Neural progenitor cell (in vitro differentiated cells): ENCODE measurements at regions not wholly inside any gene's neighbourhood (a gene's known extent, or its start where the extent isn't known, plus 50 kb on each side); places are given as distances from the start of the nearest gene placed in this dataset.

Experiments
- DNase-seq: peaks from one replicate; pipeline ENCODE4 v3.0.0-alpha.2; 2016; ENCODE audit warnings: low spot score
- H2AFZ ChIP-seq: fragments of 200-600 bp; sonication (generic); replicated peaks from 2 replicates; pipeline ENCODE4 v1.6.1; 2016; ENCODE audit warnings: antibody characterized with exemption
- H3F3A ChIP-seq: fragments of 200-600 bp; sonication (generic); 2 replicates; pipeline ENCODE4 v1.6.1; 2016; ENCODE audit warnings: antibody characterized with exemption, low read depth
- H3K27ac ChIP-seq: fragments of 200-600 bp; sonication (generic); 2 replicates; pipeline ENCODE4 v1.5.1; 2016; ENCODE audit warnings: mild to moderate bottlenecking
- H3K27me3 ChIP-seq: fragments of 200-600 bp; sonication (generic); 2 replicates; pipeline ENCODE4 v1.6.1; 2016; ENCODE audit warnings: mild to moderate bottlenecking, moderate library complexity
- H3K36me3 ChIP-seq: fragments of 200-600 bp; sonication (generic); 2 replicates; pipeline ENCODE4 v1.5.1; 2016
- H3K4me1 ChIP-seq: fragments of 200-600 bp; sonication (generic); 2 replicates; pipeline ENCODE4 v1.6.1; 2016; ENCODE audit warnings: mixed run types
- H3K4me2 ChIP-seq: fragments of 200-600 bp; sonication (generic); 2 replicates; pipeline ENCODE4 v1.6.1; 2016
- H3K4me3 ChIP-seq: fragments of 200-600 bp; sonication (generic); 2 replicates; pipeline ENCODE4 v1.5.1; 2016
- H3K79me2 ChIP-seq: fragments of 200-600 bp; sonication (generic); 2 replicates; pipeline ENCODE4 v1.6.1; 2016; ENCODE audit warnings: low read depth
- H3K9ac ChIP-seq: fragments of 200-600 bp; sonication (generic); 2 replicates; pipeline ENCODE4 v1.6.1; 2016
- H3K9me3 ChIP-seq: fragments of 200-600 bp; sonication (generic); 2 replicates; pipeline ENCODE4 v1.5.1; 2016; ENCODE audit warnings: low read depth
- H4K20me1 ChIP-seq: fragments of 200-600 bp; sonication (generic); 2 replicates; pipeline ENCODE4 v1.6.1; 2016; ENCODE audit warnings: low read depth
- H3K27ac Mint-ChIP-seq: 3 replicates; pipeline ENCODE4 v1.8.0; 2021; ENCODE audit warnings: mixed read lengths
- H3K27me3 Mint-ChIP-seq: 2 replicates; pipeline ENCODE4 v1.8.0; 2022; ENCODE audit warnings: low read depth, mild to moderate bottlenecking, inconsistent platforms, moderate library complexity, mixed read lengths; ENCODE audit not compliant: insufficient read depth
- H3K36me3 Mint-ChIP-seq: 3 replicates; pipeline ENCODE4 v1.8.0; 2021; ENCODE audit warnings: mixed read lengths
- H3K4me1 Mint-ChIP-seq: 3 replicates; pipeline ENCODE4 v1.8.0; 2021; ENCODE audit warnings: mixed read lengths
- H3K4me3 Mint-ChIP-seq: 3 replicates; pipeline ENCODE4 v1.8.0; 2021; ENCODE audit warnings: mild to moderate bottlenecking, moderate library complexity, mixed read lengths
- H3K9me3 Mint-ChIP-seq: 3 replicates; pipeline ENCODE4 v1.8.0; 2020; ENCODE audit warnings: mixed read lengths
- EZH2 ChIP-seq: fragments of 200-600 bp; sonication (generic); IDR thresholded peaks from 2 replicates; pipeline ENCODE4 v1.6.1; 2017; ENCODE audit warnings: antibody characterized with exemption, mild to moderate bottlenecking, moderate library complexity
- EZH2phosphoT487 ChIP-seq: fragments of 200-600 bp; sonication (generic); IDR thresholded peaks from 2 replicates; pipeline ENCODE4 v1.6.1; 2017; ENCODE audit warnings: antibody characterized with exemption
- TF ChIP-seq, protein P1 (sequence below): fragments of 200-600 bp; sonication (generic); IDR thresholded peaks from 2 replicates; pipeline ENCODE4 v1.5.1; 2017; ENCODE audit warnings: antibody characterized with exemption, mild to moderate bottlenecking

DNA sequence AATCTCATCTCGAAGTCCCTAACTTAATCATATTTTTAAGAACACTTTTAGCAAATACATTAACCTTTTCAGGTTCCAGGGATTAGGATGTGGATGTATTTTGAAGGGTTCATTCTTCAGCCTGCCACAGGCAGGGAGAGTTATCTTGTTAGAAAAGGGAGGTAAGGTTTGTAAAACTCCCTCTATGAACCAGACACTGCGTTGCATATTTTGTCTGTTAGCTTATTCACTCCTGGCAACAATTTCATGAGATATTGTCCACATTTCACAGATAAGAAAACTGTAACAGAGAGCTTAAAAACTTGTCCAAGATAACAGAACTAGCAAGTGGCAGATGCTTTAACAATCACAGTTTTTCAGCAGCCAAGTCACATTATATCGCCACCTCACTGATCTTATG lies 155.4 kb downstream of the DIPK2A start:
- Mint-ChIP-seq H3K4me3 (no peak overlapping the region), H3K27me3 (no peaks in the 10 kb centered on the region), H3K27ac (no peak overlapping the region), H3K36me3 (peaks cover 3% of the 10 kb centered on the region), H3K9me3 (peaks cover 7% of the 10 kb centered on the region), H3K4me1 (peaks cover 33% of the 10 kb centered on the region)
- TF ChIP-seq, protein P1, sequence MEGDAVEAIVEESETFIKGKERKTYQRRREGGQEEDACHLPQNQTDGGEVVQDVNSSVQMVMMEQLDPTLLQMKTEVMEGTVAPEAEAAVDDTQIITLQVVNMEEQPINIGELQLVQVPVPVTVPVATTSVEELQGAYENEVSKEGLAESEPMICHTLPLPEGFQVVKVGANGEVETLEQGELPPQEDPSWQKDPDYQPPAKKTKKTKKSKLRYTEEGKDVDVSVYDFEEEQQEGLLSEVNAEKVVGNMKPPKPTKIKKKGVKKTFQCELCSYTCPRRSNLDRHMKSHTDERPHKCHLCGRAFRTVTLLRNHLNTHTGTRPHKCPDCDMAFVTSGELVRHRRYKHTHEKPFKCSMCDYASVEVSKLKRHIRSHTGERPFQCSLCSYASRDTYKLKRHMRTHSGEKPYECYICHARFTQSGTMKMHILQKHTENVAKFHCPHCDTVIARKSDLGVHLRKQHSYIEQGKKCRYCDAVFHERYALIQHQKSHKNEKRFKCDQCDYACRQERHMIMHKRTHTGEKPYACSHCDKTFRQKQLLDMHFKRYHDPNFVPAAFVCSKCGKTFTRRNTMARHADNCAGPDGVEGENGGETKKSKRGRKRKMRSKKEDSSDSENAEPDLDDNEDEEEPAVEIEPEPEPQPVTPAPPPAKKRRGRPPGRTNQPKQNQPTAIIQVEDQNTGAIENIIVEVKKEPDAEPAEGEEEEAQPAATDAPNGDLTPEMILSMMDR = no peak
- no peak for TF ChIP-seq EZH2
- no peak for TF ChIP-seq EZH2phosphoT487
- Histone ChIP-seq H3K9ac (no peak overlapping the region), H3K79me2 (no peaks in the 10 kb centered on the region), H3K9me3 (no peaks in the 10 kb centered on the region), H3K4me2 (no peak overlapping the region), H3K27me3 (no peaks in the 10 kb centered on the region), H3F3A (peaks cover 19% of the 10 kb centered on the region), H3K27ac (no peak overlapping the region), H4K20me1 (no peaks in the 10 kb centered on the region), H3K4me3 (no peak overlapping the region), H2AFZ (no peak overlapping the region), H3K4me1 (peaks cover 25% of the 10 kb centered on the region), H3K36me3 (no peaks in the 10 kb centered on the region)
- no peak for DNase-seq

DNA sequence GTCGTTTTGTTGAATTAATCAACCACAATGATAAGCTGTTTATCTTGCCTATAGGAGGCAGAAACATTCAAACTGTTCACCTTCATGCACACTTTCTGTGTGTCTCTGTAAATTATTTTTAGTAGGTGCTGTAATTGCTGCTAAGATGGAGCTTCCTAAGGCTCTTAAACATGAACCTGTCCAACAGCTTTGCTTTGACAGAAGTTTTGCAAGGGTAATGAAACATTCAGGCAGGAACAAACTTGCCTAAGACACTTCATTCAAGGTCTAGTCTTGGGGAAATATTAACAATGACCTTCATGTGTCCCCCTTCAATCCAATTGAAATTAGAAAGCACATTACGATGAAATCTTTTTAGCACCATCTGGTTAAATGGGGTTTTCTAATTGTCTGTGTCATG lies 156.1 kb downstream of the DIPK2A start:
- TF ChIP-seq EZH2phosphoT487 (no peak), EZH2 (no peak)
- TF ChIP-seq, protein P1 = no peak
- Mint-ChIP-seq H3K4me1 (peaks cover 32% of the 10 kb centered on the region), H3K36me3 (peaks cover 3% of the 10 kb centered on the region), H3K9me3 (peaks cover 8% of the 10 kb centered on the region), H3K27ac (peak overlapping the region; percentile 40), H3K27me3 (no peaks in the 10 kb centered on the region), H3K4me3 (no peak overlapping the region)
- H3K27ac ChIP-seq = peak overlapping the region; percentile 71
- H3K9me3 ChIP-seq = no peaks in the 10 kb centered on the region
- H3K9ac ChIP-seq = no peak overlapping the region
- no peaks in the 10 kb centered on the region for H3K27me3 ChIP-seq
- peaks cover 25% of the 10 kb centered on the region for H3K4me1 ChIP-seq
- H2AFZ ChIP-seq = no peak overlapping the region
- no peak overlapping the region for H3K4me3 ChIP-seq
- no peaks in the 10 kb centered on the region for H3K36me3 ChIP-seq
- H3F3A ChIP-seq = peaks cover 19% of the 10 kb centered on the region
- H3K4me2 ChIP-seq = peak overlapping the region; percentile 71
- no peaks in the 10 kb centered on the region for H3K79me2 ChIP-seq
- DNase-seq = no peak
- no peaks in the 10 kb centered on the region for H4K20me1 ChIP-seq

DNA sequence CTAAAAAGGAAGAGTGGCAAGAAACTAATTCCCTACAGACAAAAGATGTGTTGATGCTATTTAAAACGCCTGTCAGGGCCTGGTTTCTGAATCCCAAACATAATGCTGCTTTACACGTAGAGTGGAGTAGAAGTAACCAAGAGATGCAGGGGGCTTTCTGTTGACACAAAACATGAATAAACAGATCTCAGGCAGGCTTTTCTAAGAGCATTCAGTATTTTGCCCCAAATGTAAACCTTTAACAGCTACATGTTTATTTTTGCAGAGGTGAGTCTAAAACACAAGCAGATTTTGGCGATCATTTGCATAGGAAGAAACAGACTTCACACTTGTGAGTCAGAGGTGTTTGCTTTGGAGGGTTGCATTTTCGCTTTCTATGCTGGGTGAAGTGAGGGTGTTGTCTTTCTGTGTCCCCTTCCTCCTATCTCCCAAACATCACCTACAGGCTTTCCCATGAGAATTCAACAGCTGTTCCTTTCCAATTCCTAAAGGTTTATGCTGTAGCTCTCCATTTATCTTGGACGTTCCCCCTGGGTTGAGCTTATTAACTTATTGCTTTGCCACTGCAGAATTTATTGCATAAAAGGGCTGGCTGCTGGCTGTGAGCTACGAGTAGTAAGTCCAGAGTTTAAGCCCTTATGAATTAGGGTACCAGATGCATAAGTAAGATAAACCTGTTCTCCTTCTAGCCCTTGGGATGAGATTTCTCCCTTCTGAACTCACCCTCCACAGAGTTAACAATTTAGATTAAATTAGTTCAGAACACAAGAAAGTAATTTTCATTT lies 156.7 kb downstream of the DIPK2A start:
- no peaks in the 10 kb centered on the region for H4K20me1 ChIP-seq
- Mint-ChIP-seq H3K36me3 (peaks cover 3% of the 10 kb centered on the region), H3K9me3 (peaks cover 8% of the 10 kb centered on the region), H3K27ac (peak overlapping the region; percentile 40), H3K4me3 (no peak overlapping the region), H3K4me1 (peaks cover 31% of the 10 kb centered on the region), H3K27me3 (no peaks in the 10 kb centered on the region)
- H3K4me1 ChIP-seq = peaks cover 25% of the 10 kb centered on the region
- DNase-seq = peak; percentile 60
- TF ChIP-seq, protein P1 = no peak
- TF ChIP-seq EZH2 = no peak
- no peak for TF ChIP-seq EZH2phosphoT487
- H3K9me3 ChIP-seq = no peaks in the 10 kb centered on the region
- peak overlapping the region; percentile 71 for H3K27ac ChIP-seq
- peak overlapping the region; percentile 71 for H3K4me2 ChIP-seq
- no peaks in the 10 kb centered on the region for H3K36me3 ChIP-seq
- H2AFZ ChIP-seq = no peak overlapping the region
- H3K4me3 ChIP-seq = no peak overlapping the region
- no peaks in the 10 kb centered on the region for H3K79me2 ChIP-seq
- peaks cover 19% of the 10 kb centered on the region for H3F3A ChIP-seq
- no peak overlapping the region for H3K9ac ChIP-seq
- H3K27me3 ChIP-seq = no peaks in the 10 kb centered on the region
